B cell (primary cell): ENCODE measurements at regions not wholly inside any gene's neighbourhood (a gene's known extent, or its start where the extent isn't known, plus 50 kb on each side); places are given as distances from the start of the nearest gene placed in this dataset.

Experiments
- CTCF ChIP-seq: fragments of 200-600 bp; IDR thresholded peaks from one replicate; pipeline ENCODE4 v1.8.0; 2022; ENCODE audit warnings: antibody characterized with exemption, mild to moderate bottlenecking
- EZH2 ChIP-seq: IDR thresholded peaks from 2 replicates; pipeline ENCODE4 v1.6.1; 2012; ENCODE audit warnings: borderline replicate concordance, low read depth, mild to moderate bottlenecking, moderate library complexity, low read length; ENCODE audit not compliant: insufficient read depth, poor library complexity, severe bottlenecking

DNA sequence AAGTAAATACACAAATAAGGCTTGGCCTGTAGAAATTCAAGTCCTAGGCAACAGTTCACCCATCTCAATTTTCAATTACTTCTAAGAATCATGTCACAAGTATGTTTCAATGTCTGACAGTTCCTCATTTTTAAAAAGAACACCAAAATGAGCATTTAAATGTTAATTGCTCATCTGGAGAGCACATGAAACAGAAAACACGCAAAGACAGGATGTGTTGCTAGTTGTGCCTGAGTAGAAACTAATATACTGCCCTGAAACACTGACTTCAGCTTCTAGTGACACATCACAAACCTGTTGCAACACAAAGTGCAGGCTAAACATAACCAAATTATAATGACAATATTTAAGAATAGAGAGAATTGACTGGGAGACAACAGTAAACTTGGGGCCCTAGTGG lies 167.3 kb upstream of the THBS1 start:
- TF ChIP-seq CTCF = no peak
- TF ChIP-seq EZH2 = no peak
